GM19438 (cell line): ENCODE measurements at regions not wholly inside any gene's neighbourhood (a gene's known extent, or its start where the extent isn't known, plus 50 kb on each side); places are given as distances from the start of the nearest gene placed in this dataset.
"Not testable (repeated sequence)": the region's sequence is repeated elsewhere in the genome, so short reads cannot be mapped to it uniquely, and the experiment has no call there.

Experiments used
- ATAC-seq: cut with Tn5 transposase; IDR thresholded peaks from one replicate; pipeline ENCODE4 v1.9.1; 2021; ENCODE audit warnings: low read depth; ENCODE audit not compliant: unreplicated experiment

- ATAC-seq, result no peak
Measured at GRCh38 chr2:35651688-35652323, 703.8 kb upstream of the CRIM1 start.

- no peak for ATAC-seq
Measured at GRCh38 chr2:35614640-35615039, 740.9 kb upstream of the CRIM1 start.

- ATAC-seq, result no peak
Measured at GRCh38 chr2:35606394-35606793, 749.2 kb upstream of the CRIM1 start.

GRCh38 chr2:35598310-35598709 is 757.3 kb upstream of the CRIM1 start:
- ATAC-seq, result no peak

GRCh38 chr2:35591886-35592285 is 763.7 kb upstream of the CRIM1 start:
- ATAC-seq, result no peak

- ATAC-seq, result no peak
Measured at GRCh38 chr2:35585972-35586371, 769.6 kb upstream of the CRIM1 start.

- ATAC-seq, result no peak
Measured at GRCh38 chr2:35582637-35583036, 772.9 kb upstream of the CRIM1 start.

GRCh38 chr2:35580956-35581355 is 774.6 kb upstream of the CRIM1 start:
- no peak for ATAC-seq

- not testable (repeated sequence) for ATAC-seq
Measured at GRCh38 chr2:35568574-35568973, 787.0 kb upstream of the CRIM1 start.

GRCh38 chr2:35562488-35562887 is 793.1 kb upstream of the CRIM1 start:
- ATAC-seq, result no peak

GRCh38 chr2:35548171-35548570 is 807.4 kb upstream of the CRIM1 start:
- ATAC-seq, result no peak

- no peak for ATAC-seq
Measured at GRCh38 chr2:35545301-35545700, 810.3 kb upstream of the CRIM1 start.

- no peak for ATAC-seq
Measured at GRCh38 chr2:35538796-35539195, 816.8 kb upstream of the CRIM1 start.

- ATAC-seq, result no peak
Measured at GRCh38 chr2:35530615-35531135, 824.9 kb upstream of the CRIM1 start.

GRCh38 chr2:35526741-35527140 is 828.8 kb upstream of the CRIM1 start:
- ATAC-seq, result no peak

- ATAC-seq, result no peak
Measured at GRCh38 chr2:35522450-35522849, 833.1 kb upstream of the CRIM1 start.

- ATAC-seq, result no peak
Measured at GRCh38 chr2:35510636-35511035, 844.9 kb upstream of the CRIM1 start.

- ATAC-seq, result no peak
Measured at GRCh38 chr2:35508601-35509000, 847.0 kb upstream of the CRIM1 start.

GRCh38 chr2:35504419-35504818 is 851.2 kb upstream of the CRIM1 start:
- ATAC-seq, result no peak

GRCh38 chr2:35503738-35504199 is 851.8 kb upstream of the CRIM1 start:
- no peak for ATAC-seq

- ATAC-seq, result no peak
Measured at GRCh38 chr2:35503311-35503710, 852.3 kb upstream of the CRIM1 start.

- no peak for ATAC-seq
Measured at GRCh38 chr2:35501076-35501475, 854.5 kb upstream of the CRIM1 start.

GRCh38 chr2:35496022-35496421 is 859.6 kb upstream of the CRIM1 start:
- no peak for ATAC-seq
